H9 (cell line): ENCODE measurements at regions not wholly inside any gene's neighbourhood (a gene's known extent, or its start where the extent isn't known, plus 50 kb on each side); places are given as distances from the start of the nearest gene placed in this dataset.

Source experiments
- DNase-seq: peaks from one replicate; pipeline ENCODE4 v3.0.0-alpha.2; 2017
- H2AFZ ChIP-seq: one replicate; pipeline ENCODE4 v1.6.1; 2013; ENCODE audit warnings: mild to moderate bottlenecking, low read length, control low read depth, moderate library complexity
- H2AK5ac ChIP-seq: 2 replicates; pipeline ENCODE4 v1.6.1; 2013; ENCODE audit warnings: low read length, control low read depth, mixed read lengths; ENCODE audit not compliant: insufficient read length
- H2BK120ac ChIP-seq: one replicate; pipeline ENCODE4 v1.6.1; 2013; ENCODE audit warnings: low read depth, mild to moderate bottlenecking, low read length, control low read depth, inconsistent platforms; ENCODE audit not compliant: poor library complexity, severe bottlenecking
- H2BK12ac ChIP-seq: 2 replicates; pipeline ENCODE4 v1.6.1; 2013; ENCODE audit warnings: low read length, control low read depth, mixed read lengths, low read depth; ENCODE audit not compliant: insufficient read length
- H2BK15ac ChIP-seq: 2 replicates; pipeline ENCODE4 v1.6.1; 2013; ENCODE audit warnings: low read depth, low read length, control low read depth
- H2BK20ac ChIP-seq: one replicate; pipeline ENCODE4 v1.6.1; 2013; ENCODE audit warnings: low read depth, mild to moderate bottlenecking, low read length, control low read depth, inconsistent platforms; ENCODE audit not compliant: poor library complexity, severe bottlenecking
- H2BK5ac ChIP-seq: 2 replicates; pipeline ENCODE4 v1.6.1; 2013; ENCODE audit warnings: low read length, control low read depth, mixed read lengths; ENCODE audit not compliant: insufficient read length
- H3K14ac ChIP-seq: 2 replicates; pipeline ENCODE4 v1.6.1; 2013; ENCODE audit warnings: low read length, control low read depth; ENCODE audit not compliant: insufficient read depth
- H3K18ac ChIP-seq: 2 replicates; pipeline ENCODE4 v1.6.1; 2013; ENCODE audit warnings: low read depth, mild to moderate bottlenecking, mixed read lengths, low read length, control low read depth; ENCODE audit not compliant: insufficient read length
- H3K23ac ChIP-seq: 2 replicates; pipeline ENCODE4 v1.6.1; 2013; ENCODE audit warnings: low read length, control low read depth, mixed read lengths, low read depth; ENCODE audit not compliant: insufficient read length
- H3K23me2 ChIP-seq: 2 replicates; pipeline ENCODE4 v1.6.1; 2013; ENCODE audit warnings: low read depth, mild to moderate bottlenecking, mixed read lengths, low read length, control low read depth; ENCODE audit not compliant: insufficient read length, poor library complexity, severe bottlenecking
- H3K27ac ChIP-seq: 2 replicates; pipeline ENCODE4 v1.5.1; 2013; ENCODE audit warnings: low read length, control low read depth, mixed read lengths, low read depth; ENCODE audit not compliant: insufficient read length
- H3K27me3 ChIP-seq: 2 replicates; pipeline ENCODE4 v1.6.1; 2013; ENCODE audit warnings: low read length, control low read depth, inconsistent platforms; ENCODE audit not compliant: insufficient read depth
- H3K4ac ChIP-seq: 2 replicates; pipeline ENCODE4 v1.6.1; 2013; ENCODE audit warnings: low read depth, mild to moderate bottlenecking, control low read depth, inconsistent platforms, low read length, moderate library complexity
- H3K4me1 ChIP-seq: 2 replicates; pipeline ENCODE4 v1.6.1; 2013; ENCODE audit warnings: low read length, control low read depth, inconsistent platforms; ENCODE audit not compliant: insufficient read depth
- H3K4me2 ChIP-seq: 2 replicates; pipeline ENCODE4 v1.6.1; 2013; ENCODE audit warnings: low read length, control low read depth, mixed read lengths; ENCODE audit not compliant: insufficient read length, insufficient read depth
- H3K56ac ChIP-seq: 2 replicates; pipeline ENCODE4 v1.6.1; 2013; ENCODE audit warnings: low read depth, mild to moderate bottlenecking, mixed read lengths, low read length, control low read depth; ENCODE audit not compliant: insufficient read length
- H3K79me1 ChIP-seq: 2 replicates; pipeline ENCODE4 v1.6.1; 2013; ENCODE audit warnings: low read depth, mild to moderate bottlenecking, moderate library complexity, low read length, control low read depth, inconsistent platforms; ENCODE audit not compliant: insufficient read depth, poor library complexity, severe bottlenecking
- H3K79me2 ChIP-seq: 2 replicates; pipeline ENCODE4 v1.6.1; 2013; ENCODE audit warnings: low read length, control low read depth, inconsistent platforms; ENCODE audit not compliant: insufficient read depth
- H3K9ac ChIP-seq: 2 replicates; pipeline ENCODE4 v1.6.1; 2013; ENCODE audit warnings: low read length, control low read depth, mixed read lengths; ENCODE audit not compliant: insufficient read length; ENCODE audit errors: extremely low read depth
- H3K9me3 ChIP-seq: one replicate; pipeline ENCODE4 v1.6.1; 2013; ENCODE audit warnings: low read depth, low read length, inconsistent platforms; ENCODE audit not compliant: control insufficient read depth
- H3T11ph ChIP-seq: one replicate; pipeline ENCODE4 v1.6.1; 2013; ENCODE audit warnings: mild to moderate bottlenecking, low read length, control low read depth, inconsistent platforms
- H4K20me1 ChIP-seq: one replicate; pipeline ENCODE4 v1.6.1; 2013; ENCODE audit not compliant: control insufficient read depth, insufficient read length, insufficient read depth
- H4K5ac ChIP-seq: 2 replicates; pipeline ENCODE4 v1.6.1; 2013; ENCODE audit warnings: low read depth, mild to moderate bottlenecking, mixed read lengths, low read length, control low read depth; ENCODE audit not compliant: insufficient read length
- H4K8ac ChIP-seq: replicated peaks from 2 replicates; pipeline ENCODE4 v1.6.1; 2013; ENCODE audit warnings: low read length, control low read depth, mixed read lengths, low read depth; ENCODE audit not compliant: insufficient read length
- H4K91ac ChIP-seq: 2 replicates; pipeline ENCODE4 v1.6.1; 2013; ENCODE audit warnings: low read depth, mild to moderate bottlenecking, moderate library complexity, mixed read lengths, low read length, control low read depth; ENCODE audit not compliant: insufficient read length
- H3K27ac Mint-ChIP-seq, 3 experiments: 2 replicates in 2 of 3; 3 replicates in 1 of 3; pipeline ENCODE4 v1.8.0; 2020 to 2021; ENCODE audit warnings: mixed read lengths in 3 of 3, mild to moderate bottlenecking in 1 of 3, moderate library complexity in 1 of 3
- H3K27me3 Mint-ChIP-seq: 2 replicates; pipeline ENCODE4 v1.8.0; 2021; ENCODE audit warnings: low read depth, mild to moderate bottlenecking, moderate library complexity, mixed read lengths
- H3K36me3 Mint-ChIP-seq, 3 experiments: 2 replicates in 2 of 3; 3 replicates in 1 of 3; pipeline ENCODE4 v1.8.0; 2020 to 2021; ENCODE audit warnings: low read depth in 3 of 3, mixed read lengths in 3 of 3; ENCODE audit not compliant: insufficient read depth in 1 of 3
- H3K4me1 Mint-ChIP-seq, 2 experiments: 2 replicates each; pipeline ENCODE4 v1.8.0; 2020; ENCODE audit warnings: mixed read lengths in 2 of 2
- H3K4me3 Mint-ChIP-seq, 2 experiments: 2 replicates in 1 of 2; 3 replicates in 1 of 2; pipeline ENCODE4 v1.8.0; 2020 to 2021; ENCODE audit warnings: mild to moderate bottlenecking in 2 of 2, mixed read lengths in 2 of 2, moderate library complexity in 1 of 2
- H3K9me3 Mint-ChIP-seq, 2 experiments: 2 replicates in 1 of 2; 3 replicates in 1 of 2; pipeline ENCODE4 v1.8.0; 2020; ENCODE audit warnings: mild to moderate bottlenecking in 2 of 2, mixed read lengths in 2 of 2, moderate library complexity in 1 of 2
- CTCF ChIP-seq: fragments of 200-600 bp; sonication (generic); conservative IDR thresholded peaks from 3 replicates; pipeline ENCODE4 v1.8.0; 2021; ENCODE audit warnings: antibody characterized with exemption, mild to moderate bottlenecking
- WGBS: extraction: QIAGEN DNeasy Blood & Tissue Kit; methylation state at CpG from one replicate; pipeline ENCODE4 v1.1.7; 2013; ENCODE audit warnings: missing lambda C conversion rate, low lambda C conversion rate, mixed read lengths; ENCODE audit not compliant: insufficient read length; ENCODE audit errors: extremely low coverage; 5-methylcytosine and 5-hydroxymethylcytosine counted together

DNA sequence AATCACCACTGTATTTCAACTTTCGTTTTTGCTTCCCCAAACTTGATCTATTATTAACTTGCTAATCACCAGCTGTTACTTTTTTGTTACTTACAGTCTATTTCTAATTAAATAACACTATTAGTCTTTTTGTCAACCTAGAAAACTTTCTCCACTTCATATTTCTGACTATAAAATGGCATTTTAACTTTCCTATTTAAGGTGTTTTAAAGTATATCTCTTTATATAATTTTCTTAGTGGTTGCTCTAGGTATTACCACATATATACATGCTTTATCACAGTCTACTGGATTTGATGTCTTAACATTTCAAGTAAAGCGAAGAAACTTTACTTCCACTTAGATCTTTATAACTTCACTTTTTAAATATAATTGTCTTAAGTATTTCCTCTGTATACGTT is 421.2 kb downstream of the DCAF12L2 start:
- Mint-ChIP-seq H3K4me3 (no peak overlapping the region), H3K27ac (no peak overlapping the region), H3K36me3 (no peaks in the 10 kb centered on the region), H3K27me3 (no peaks in the 10 kb centered on the region), H3K4me1 (no peaks in the 10 kb centered on the region), H3K9me3 (peaks cover 0 to 17% of the 10 kb centered on the region in 2 experiments; a peak in 1 of 5 replicates)
- Histone ChIP-seq H3K18ac (no peak overlapping the region), H2BK20ac (no peak overlapping the region), H3K9ac (no peak overlapping the region), H3T11ph (no peak overlapping the region), H2AK5ac (no peak overlapping the region), H2BK120ac (no peak overlapping the region), H3K27me3 (no peaks in the 10 kb centered on the region), H3K14ac (no peak overlapping the region), H3K4me1 (no peaks in the 10 kb centered on the region), H2BK12ac (no peak overlapping the region), H2AFZ (no peak overlapping the region), H3K9me3 (no peaks in the 10 kb centered on the region), H3K27ac (no peak overlapping the region), H3K23me2 (no peaks in the 10 kb centered on the region), H3K79me1 (no peaks in the 10 kb centered on the region), H3K79me2 (no peaks in the 10 kb centered on the region), H4K91ac (no peak overlapping the region), H4K20me1 (no peaks in the 10 kb centered on the region), H2BK15ac (no peak overlapping the region), H4K5ac (no peak overlapping the region), H3K23ac (no peak overlapping the region), H2BK5ac (no peak overlapping the region), H3K4me2 (no peak overlapping the region), H3K56ac (no peak overlapping the region), H3K4ac (no peak overlapping the region), H4K8ac (no peak overlapping the region)
- WGBS = no CpG with 5 or more reads among the region's 3 CpGs
- DNase-seq = no peak
- TF ChIP-seq CTCF = peak; percentile 47; the same call in 2 of the 3 replicates
